SK-N-SH (cell line): ENCODE measurements at regions not wholly inside any gene's neighbourhood (a gene's known extent, or its start where the extent isn't known, plus 50 kb on each side); places are given as distances from the start of the nearest gene placed in this dataset.

ENCODE experiments used
- CTCF ChIA-PET: fragments of 300-600, 350-600 bp; formaldehyde crosslinking; extraction: SDS; loops from one replicate; lab custom pipeline; 2021; lab: Yijun Ruan, JAX
- POLR2A ChIA-PET: fragments of 350-600 bp; sonication (Branson Sonifier 250); formaldehyde crosslinking; extraction: SDS; loops from one replicate; lab custom pipeline; 2020; ENCODE audit warnings: antibody characterized with exemption, inconsistent platforms; lab: Yijun Ruan, JAX
- DNase-seq: peaks from one replicate; pipeline ENCODE4 v3.0.0; 2012
- H2AFZ ChIP-seq: fragments of 200-600 bp; sonication (generic); 2 replicates; pipeline ENCODE4 v1.8.1; 2016; ENCODE audit warnings: antibody characterized with exemption, mild to moderate bottlenecking, low read depth
- H3F3A ChIP-seq: fragments of 200-600 bp; sonication (generic); replicated peaks from 2 replicates; pipeline ENCODE3; 2016; ENCODE audit warnings: antibody characterized with exemption, mild to moderate bottlenecking; ENCODE audit not compliant: insufficient read depth
- H3K27ac ChIP-seq, 2 experiments: fragments of 200-500 bp in 1 of 2; fragments of 200-600 bp in 1 of 2; sonication (Bioruptor generic) in 1 of 2; sonication (generic), shearing (Covaris generic) in 1 of 2; 2 replicates each; pipeline versions ENCODE4 v1.5.1 to v1.6.1; 2014 to 2016; ENCODE audit warnings: low read depth in 2 of 2, inconsistent platforms in 1 of 2, low read length in 1 of 2, mild to moderate bottlenecking in 1 of 2, mixed read lengths in 1 of 2
- H3K27me3 ChIP-seq: fragments of 200-600 bp; sonication (generic), shearing (Covaris generic); 2 replicates; pipeline ENCODE4 v1.6.1; 2016; ENCODE audit warnings: mixed run types; ENCODE audit not compliant: insufficient read depth
- H3K36me3 ChIP-seq, 2 experiments: fragments of 200-500 bp in 1 of 2; fragments of 200-600 bp in 1 of 2; sonication (Bioruptor generic) in 1 of 2; sonication (generic) in 1 of 2; replicated peaks in 1 of 2; 2 replicates each; pipeline versions ENCODE3 to v1.5.1; 2014 to 2016; ENCODE audit warnings: low read length in 1 of 2, mild to moderate bottlenecking in 1 of 2; ENCODE audit not compliant: insufficient read depth in 2 of 2, control insufficient read depth in 1 of 2
- H3K4me1 ChIP-seq, 2 experiments: fragments of 200-500 bp in 1 of 2; fragments of 200-600 bp in 1 of 2; sonication (Bioruptor generic) in 1 of 2; sonication (generic), shearing (Covaris generic) in 1 of 2; 2 replicates each; pipeline versions ENCODE4 v1.5.1 to v1.6.1; 2014 to 2016; ENCODE audit warnings: low read depth in 1 of 2, low read length in 1 of 2, mixed run types in 1 of 2; ENCODE audit not compliant: insufficient read depth in 2 of 2, control insufficient read depth in 1 of 2
- H3K4me2 ChIP-seq: fragments of 200-600 bp; sonication (generic), shearing (Covaris generic); 2 replicates; pipeline ENCODE4 v1.6.1; 2017; ENCODE audit warnings: mixed run types
- H3K4me3 ChIP-seq, 2 experiments: fragments of 200-500 bp in 1 of 2; fragments of 200-600 bp in 1 of 2; sonication (Bioruptor generic) in 1 of 2; sonication (generic), shearing (Covaris generic) in 1 of 2; 2 replicates each; pipeline versions ENCODE4 v1.5.1 to v1.8.1; 2014 to 2016; ENCODE audit warnings: low read depth in 2 of 2, inconsistent platforms in 1 of 2, low read length in 1 of 2, mild to moderate bottlenecking in 1 of 2, mixed read lengths in 1 of 2, moderate library complexity in 1 of 2
- H3K79me2 ChIP-seq: fragments of 200-600 bp; sonication (generic); 2 replicates; pipeline ENCODE4 v1.8.1; 2017; ENCODE audit warnings: mild to moderate bottlenecking; ENCODE audit not compliant: insufficient read depth
- H3K9ac ChIP-seq: fragments of 200-600 bp; sonication (generic); 2 replicates; pipeline ENCODE4 v1.6.1; 2017; ENCODE audit warnings: mixed run types
- H3K9me2 ChIP-seq: fragments of 200-600 bp; sonication (generic); 2 replicates; pipeline ENCODE4 v1.6.1; 2017; ENCODE audit warnings: mixed run types
- H3K9me3 ChIP-seq: fragments of 200-600 bp; sonication (generic); 2 replicates; pipeline ENCODE4 v1.6.1; 2017; ENCODE audit warnings: mixed run types, mild to moderate bottlenecking, moderate library complexity
- H4K20me1 ChIP-seq: fragments of 200-600 bp; sonication (generic); 2 replicates; pipeline ENCODE4 v1.6.1; 2017; ENCODE audit warnings: mild to moderate bottlenecking, mixed run types; ENCODE audit not compliant: insufficient read depth
- CHD2 ChIP-seq: fragments of 150-350 bp; IDR thresholded peaks from 2 replicates; pipeline ENCODE4 v1.6.1; 2018; ENCODE audit warnings: low read length; ENCODE audit not compliant: partially characterized antibody
- CTCF ChIP-seq: fragments of 200-600 bp; sonication (generic); IDR thresholded peaks from 2 replicates; pipeline ENCODE4 v1.6.1; 2017; ENCODE audit warnings: antibody characterized with exemption, mild to moderate bottlenecking, moderate library complexity
- FOSL2 ChIP-seq: IDR thresholded peaks from 2 replicates; pipeline ENCODE4 v1.4.0; 2012; ENCODE audit warnings: low read depth, mild to moderate bottlenecking, moderate library complexity, borderline replicate concordance
- JUND ChIP-seq: IDR thresholded peaks from 2 replicates; pipeline ENCODE4 v1.4.0; 2012
- NFIC ChIP-seq: IDR thresholded peaks from 2 replicates; pipeline ENCODE4 v1.4.0; 2012; ENCODE audit warnings: borderline replicate concordance
- PBX3 ChIP-seq: IDR thresholded peaks from 2 replicates; pipeline ENCODE4; 2012
- RCOR1 ChIP-seq: fragments of 150-350 bp; IDR thresholded peaks from 2 replicates; pipeline ENCODE4 v1.6.1; 2017; ENCODE audit warnings: antibody characterized with exemption, low read length
- TCF12 ChIP-seq: IDR thresholded peaks from 2 replicates; pipeline ENCODE4 v1.4.0; 2012
- TEAD4 ChIP-seq: IDR thresholded peaks from 2 replicates; pipeline ENCODE4 v1.4.0; 2012; ENCODE audit warnings: mild to moderate bottlenecking, borderline replicate concordance; ENCODE audit not compliant: insufficient read depth
- USF1 ChIP-seq: IDR thresholded peaks from 2 replicates; pipeline ENCODE4 v1.4.0; 2012; ENCODE audit warnings: low read depth, borderline replicate concordance
- YY1 ChIP-seq: IDR thresholded peaks from 2 replicates; pipeline ENCODE4 v1.4.0; 2012; ENCODE audit warnings: low read depth, mild to moderate bottlenecking
- WGBS: methylation state at CpG from one replicate; pipeline ENCODE4 v1.1.6; 2017; ENCODE audit warnings: low lambda C conversion rate; 5-methylcytosine and 5-hydroxymethylcytosine counted together

- H3K79me2 ChIP-seq, result no peaks in the 10 kb centered on the region
- no peaks in the 10 kb centered on the region for H3K27me3 ChIP-seq
- ChIA-PET CTCF (interaction anchor here (1.0 to 1.4 kb wide), 2 partner anchors 11 to 576 kb away, joined by 3 read pairs; no protein-coding TSS in a partner anchor), POLR2A (no interaction called here)
- 66% methylated on average over 7 of the region's 7 CpGs for WGBS
- no peak overlapping the region for H3K4me3 ChIP-seq
- no peaks in the 10 kb centered on the region for H3F3A ChIP-seq
- peaks cover 0 to 14% of the 10 kb centered on the region in 2 experiments; a peak in 2 of 4 replicates for H3K4me1 ChIP-seq
- H4K20me1 ChIP-seq, result no peaks in the 10 kb centered on the region
- H3K9me2 ChIP-seq, result no peaks in the 10 kb centered on the region
- H3K4me2 ChIP-seq, result no peak overlapping the region
- H3K27ac ChIP-seq, result peak overlapping the region in 1 of 2 experiments; percentile 1; a peak in 1 of 4 replicates
- DNase-seq, result no peak
- no peaks in the 10 kb centered on the region for H3K9me3 ChIP-seq
- H2AFZ ChIP-seq, result peak overlapping the region; percentile 73
- H3K9ac ChIP-seq, result no peak overlapping the region
- TF ChIP-seq NFIC, result peak; percentile 29; the same call in 1 of the 2 replicates
- TF ChIP-seq TEAD4, result no peak
- H3K36me3 ChIP-seq, result no peaks in the 10 kb centered on the region
Measured at GRCh38 chr1:79193211-79194079, 186.9 kb upstream of the ADGRL4 start.

DNA sequence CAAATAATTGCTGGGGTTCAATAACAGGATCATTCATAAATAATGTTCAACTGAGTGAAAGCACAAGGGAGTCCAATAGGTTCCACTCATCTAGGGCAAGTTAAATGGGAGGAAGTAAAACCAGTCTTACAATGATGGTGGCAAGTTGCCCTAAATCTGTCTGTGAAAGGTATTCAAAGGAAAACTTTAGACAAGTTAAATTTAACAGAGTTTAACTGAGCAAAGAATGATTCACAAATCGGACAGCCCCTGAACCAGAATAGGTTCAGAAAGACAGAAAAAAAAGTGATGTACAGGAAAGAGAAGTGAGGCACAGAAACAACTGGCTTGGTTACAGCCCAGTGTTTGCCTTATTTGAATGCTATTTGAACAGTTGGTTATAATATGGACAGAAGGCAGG is 183.5 kb upstream of the ADGRL4 start:
- Histone ChIP-seq H3F3A (peaks cover 4% of the 10 kb centered on the region), H3K9ac (no peak overlapping the region), H3K27ac (no peak overlapping the region; a peak in 1 of 4 replicates), H4K20me1 (no peaks in the 10 kb centered on the region), H3K4me3 (no peak overlapping the region), H3K9me3 (no peaks in the 10 kb centered on the region), H2AFZ (no peak overlapping the region; the same call in 1 of the 2 replicates), H3K4me1 (peaks cover 0 to 23% of the 10 kb centered on the region in 2 experiments; a peak in 2 of 4 replicates), H3K9me2 (0 out of 2 replicates have a peak, but pooled peaks cover 4% of the 10 kb centered on the region), H3K4me2 (no peak overlapping the region), H3K27me3 (no peaks in the 10 kb centered on the region), H3K36me3 (no peaks in the 10 kb centered on the region), H3K79me2 (no peaks in the 10 kb centered on the region)
- POLR2A ChIA-PET, result no interaction called here
- WGBS, result 75% methylated on average over 1 of the region's 1 CpG
- TF ChIP-seq PBX3 (peak; percentile 27; the same call in 1 of the 2 replicates), TCF12 (peak; percentile 21; the same call in 1 of the 2 replicates), RCOR1 (no peak)
- DNase-seq, result no peak
- CTCF ChIA-PET, result no interaction called here

DNA sequence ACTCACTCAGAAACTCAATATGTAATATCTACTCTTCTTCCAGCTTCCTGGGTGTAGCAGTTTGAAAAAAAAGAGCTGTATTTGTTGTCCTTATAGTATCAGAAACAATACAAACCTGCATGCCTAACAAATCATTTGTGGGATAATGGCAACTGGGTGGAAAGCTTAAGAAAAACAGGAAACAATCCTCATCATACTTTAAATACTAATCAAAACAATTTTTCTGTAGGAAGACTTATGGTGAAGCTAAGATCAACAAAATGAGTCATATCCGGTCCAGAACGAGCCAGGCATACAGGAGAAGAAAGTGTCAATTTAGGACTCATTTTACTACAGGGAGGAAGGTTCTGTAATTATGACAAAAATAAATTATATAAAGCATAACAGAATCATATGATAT is 181.8 kb upstream of the ADGRL4 start:
- no peak for TF ChIP-seq YY1
- TF ChIP-seq USF1, result no peak
- no peak for TF ChIP-seq CTCF
- TF ChIP-seq PBX3, result no peak
- no peak for TF ChIP-seq CHD2
- TF ChIP-seq JUND, result peak; percentile 36
- peak; percentile 51; the same call in 1 of the 2 replicates for TF ChIP-seq FOSL2
- H3K4me1 ChIP-seq, result peaks cover 0 to 16% of the 10 kb centered on the region in 2 experiments; a peak in 2 of 4 replicates
- peak overlapping the region; percentile 52 for H2AFZ ChIP-seq
- no peak for DNase-seq
- 49% methylated on average over 2 of the region's 2 CpGs for WGBS
- H3K27ac ChIP-seq, result peak overlapping the region; percentile 34 to 49; a peak in 2 of 4 replicates
- no peaks in the 10 kb centered on the region for H3K79me2 ChIP-seq
- ChIA-PET POLR2A (no interaction called here), CTCF (interaction anchor here (1.4 kb wide), 1 partner anchor 10 kb away, joined by 6 read pairs; no protein-coding TSS in a partner anchor)
- H3K36me3 ChIP-seq, result no peaks in the 10 kb centered on the region
- no peaks in the 10 kb centered on the region for H4K20me1 ChIP-seq
- H3K4me2 ChIP-seq, result peak overlapping the region; percentile 48; the same call in 1 of the 2 replicates
- H3K9me3 ChIP-seq, result no peaks in the 10 kb centered on the region
- H3K9ac ChIP-seq, result no peak overlapping the region
- H3K4me3 ChIP-seq, result no peak overlapping the region
- no peaks in the 10 kb centered on the region for H3K27me3 ChIP-seq
- 0 out of 2 replicates have a peak, but pooled peaks cover 4% of the 10 kb centered on the region for H3K9me2 ChIP-seq
- peaks cover 4% of the 10 kb centered on the region for H3F3A ChIP-seq
